Heart right ventricle (tissue), 16 donors: ENCODE measurements at regions not wholly inside any gene's neighbourhood (a gene's known extent, or its start where the extent isn't known, plus 50 kb on each side); places are given as distances from the start of the nearest gene placed in this dataset.
A peak's percentile ranks its signal among the peaks of the same experiment; 100 is the strongest.

Experiments
- ATAC-seq, 8 donors: fragments of 200-7000 bp; cut with Tn5 transposase; one replicate each; pipeline ENCODE4 v1.9.1; 2020; ENCODE audit warnings: mild to moderate bottlenecking in 8 of 8, moderate library complexity in 8 of 8, moderate number of reproducible peaks in 1 of 8
- DNase-seq, 2 donors: peaks; one replicate each; pipeline ENCODE4 v3.0.0-alpha.2; 2020
- H3K27ac ChIP-seq, 10 donors: fragments of 200-600 bp; sonication (generic) in 2 of 10; one replicate each; pipeline versions ENCODE4 v1.5.0 to v1.8.0; 2020 to 2022; ENCODE audit warnings: mild to moderate bottlenecking in 3 of 10
- H3K27me3 ChIP-seq, 7 donors: fragments of 200-600 bp; one replicate each; pipeline ENCODE4 v1.8.0; 2021 to 2022; ENCODE audit warnings: mild to moderate bottlenecking in 2 of 7
- H3K36me3 ChIP-seq, 9 donors: fragments of 200-600 bp; sonication (generic) in 1 of 9; one replicate each; pipeline versions ENCODE4 v1.5.0 to v1.8.0; 2020 to 2022; ENCODE audit warnings: mild to moderate bottlenecking in 2 of 9
- H3K4me1 ChIP-seq, 9 donors: fragments of 200-600 bp; sonication (generic) in 1 of 9; one replicate each; pipeline versions ENCODE4 v1.5.0 to v1.8.0; 2020 to 2022; ENCODE audit warnings: mild to moderate bottlenecking in 4 of 9
- H3K4me3 ChIP-seq, 10 donors: fragments of 200-600 bp; sonication (generic) in 2 of 10; one replicate each; pipeline versions ENCODE4 v1.5.0 to v1.8.0; 2020 to 2022; ENCODE audit warnings: mild to moderate bottlenecking in 7 of 10, moderate library complexity in 2 of 10
- H3K9me3 ChIP-seq, 11 donors: fragments of 200-600 bp in 10 of 11; sonication (generic) in 2 of 11; one replicate each; pipeline versions ENCODE4 v1.5.0 to v1.8.0; 2013 to 2022; ENCODE audit warnings: mild to moderate bottlenecking in 2 of 11, control low read depth in 1 of 11, moderate library complexity in 1 of 11
- WGBS, 2 donors: extraction: QIAGEN DNeasy Blood & Tissue Kit; methylation state at CpG; one replicate each; pipeline ENCODE4 v1.1.7; 2013; ENCODE audit warnings: inconsistent platforms in 1 of 2; 5-methylcytosine and 5-hydroxymethylcytosine counted together
- intact Hi-C, 10 donors: fragments of 100-400 bp; cut with DNase I; formaldehyde crosslinking; loops; one replicate each; pipeline versions ENCODE4 v1.11.1 to v1.14.2; 2022
- TF ChIP-seq, protein P1 (sequence below), 9 donors: fragments of 200-600 bp; sonication (generic) in 2 of 9; IDR thresholded peaks; one replicate each; pipeline versions ENCODE4 v1.5.0 to v1.8.0; 2021 to 2022; ENCODE audit warnings: antibody characterized with exemption in 9 of 9, mild to moderate bottlenecking in 5 of 9, moderate library complexity in 1 of 9
- donor health status: Arrhythmogenic right ventricular cardiomyopathy.
- donor health status: ischemic (EF 13 %, LVEDD 7.1; RV severe dilation, severe dysfunction).
- donor health status: healthy with polysubstance abuse.
- donor health status: DM: no; HTN: yes; CAD: no.
- donor health status: DM: no; HTN: no; CAD: no.
- donor health status: ischemic (EF 25% LVEDD 6.9; RV normal size, moderate dysfunction).
- donor health status: ischemic (EF 25% LVEDD 5.7; RV mildly dilated, moderate dysfunction).
- donor health status: healthy.
- donor health status: DM: yes; HTN: yes; CAD: no.
- donor health status: Ischemic cardiomyopathy.
- donor health status: ischemic (EF 35%, LVEDD 5.7; RV mildly dilated, moderate dysfunction).
- donor health status: nonischemic (EF 11% LVEDD 7.7; RV severe dilation, severe dysfunction).
- donor health status: DM: yes; HTN: yes; CAD: no.
- donor health status: PGD.
- donor health status: ischemic (EF 29% LVEDD 5.4; RV normal size, mild dysfunction).
- donor health status: nonischemic (EF 23%, LVEDD 6.1; RV moderate dilation, normal function).

DNA sequence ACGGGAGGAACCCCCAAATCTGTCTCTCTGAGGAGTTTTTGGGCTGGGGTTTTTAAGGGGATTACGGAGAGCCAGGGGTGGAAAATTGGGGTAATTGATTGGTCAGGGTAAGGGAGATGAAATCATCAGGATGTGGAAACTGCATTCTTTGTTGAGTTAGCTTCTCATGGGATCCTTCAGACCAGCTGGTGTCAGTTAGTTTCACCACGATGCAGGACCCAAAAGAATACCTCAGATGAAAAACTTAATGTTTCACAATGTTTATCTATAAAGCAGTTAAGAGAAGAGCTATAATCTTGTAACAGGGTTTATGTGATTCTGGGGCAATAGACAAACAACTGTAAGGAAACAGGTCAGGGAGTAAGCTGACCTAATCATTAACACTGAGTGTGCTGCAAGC, 230.8 kb downstream of the POU4F1 start:
- intact Hi-C loops, result no loop called here
- no peak overlapping the region for H3K4me3 ChIP-seq
- no peak for DNase-seq
- ATAC-seq, result peak in 5 of 8 donors; percentile 40 to 84 (median 54)
- no peak overlapping the region for H3K27ac ChIP-seq
- TF ChIP-seq, protein P1, sequence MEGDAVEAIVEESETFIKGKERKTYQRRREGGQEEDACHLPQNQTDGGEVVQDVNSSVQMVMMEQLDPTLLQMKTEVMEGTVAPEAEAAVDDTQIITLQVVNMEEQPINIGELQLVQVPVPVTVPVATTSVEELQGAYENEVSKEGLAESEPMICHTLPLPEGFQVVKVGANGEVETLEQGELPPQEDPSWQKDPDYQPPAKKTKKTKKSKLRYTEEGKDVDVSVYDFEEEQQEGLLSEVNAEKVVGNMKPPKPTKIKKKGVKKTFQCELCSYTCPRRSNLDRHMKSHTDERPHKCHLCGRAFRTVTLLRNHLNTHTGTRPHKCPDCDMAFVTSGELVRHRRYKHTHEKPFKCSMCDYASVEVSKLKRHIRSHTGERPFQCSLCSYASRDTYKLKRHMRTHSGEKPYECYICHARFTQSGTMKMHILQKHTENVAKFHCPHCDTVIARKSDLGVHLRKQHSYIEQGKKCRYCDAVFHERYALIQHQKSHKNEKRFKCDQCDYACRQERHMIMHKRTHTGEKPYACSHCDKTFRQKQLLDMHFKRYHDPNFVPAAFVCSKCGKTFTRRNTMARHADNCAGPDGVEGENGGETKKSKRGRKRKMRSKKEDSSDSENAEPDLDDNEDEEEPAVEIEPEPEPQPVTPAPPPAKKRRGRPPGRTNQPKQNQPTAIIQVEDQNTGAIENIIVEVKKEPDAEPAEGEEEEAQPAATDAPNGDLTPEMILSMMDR (IDR thresholded peaks at IDR 0.05), result no peak
- no peaks in the 10 kb centered on the region for H3K36me3 ChIP-seq
- WGBS, 2 donors, result 41 to 55% methylated on average over 3 of the region's 3 CpGs
- H3K9me3 ChIP-seq, result no peaks in the 10 kb centered on the region
- H3K4me1 ChIP-seq, result no peaks in the 10 kb centered on the region
- H3K27me3 ChIP-seq, result no peaks in the 10 kb centered on the region

DNA sequence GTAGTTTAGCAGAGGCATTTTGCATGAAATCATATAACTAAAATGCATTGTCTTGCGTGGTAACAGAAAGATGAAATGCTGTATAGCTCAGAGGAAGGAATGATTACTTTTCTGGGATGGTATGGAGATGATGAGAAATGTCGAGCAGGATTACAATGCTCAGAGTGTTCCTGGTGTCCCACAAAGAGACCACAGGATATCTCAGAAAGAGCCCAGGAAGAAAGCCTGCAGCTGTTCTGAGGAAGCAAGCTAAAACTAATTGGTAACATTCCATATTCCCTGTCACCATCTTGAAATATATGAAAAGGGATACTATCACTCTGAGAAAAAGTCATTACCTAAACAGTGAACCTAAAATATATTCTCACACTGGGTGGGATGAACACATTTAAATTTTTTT, 233.1 kb downstream of the POU4F1 start:
- ATAC-seq (no peak), DNase-seq (no peak)
- Histone ChIP-seq H3K9me3 (no peaks in the 10 kb centered on the region), H3K4me1 (no peaks in the 10 kb centered on the region), H3K4me3 (no peak overlapping the region), H3K27me3 (no peaks in the 10 kb centered on the region), H3K27ac (no peak overlapping the region), H3K36me3 (no peaks in the 10 kb centered on the region)
- intact Hi-C loops, result no loop called here
- TF ChIP-seq, protein P1 (IDR thresholded peaks at IDR 0.05), result no peak
- 62 to 70% methylated on average over 2 of the region's 2 CpGs for WGBS, 2 donors

DNA sequence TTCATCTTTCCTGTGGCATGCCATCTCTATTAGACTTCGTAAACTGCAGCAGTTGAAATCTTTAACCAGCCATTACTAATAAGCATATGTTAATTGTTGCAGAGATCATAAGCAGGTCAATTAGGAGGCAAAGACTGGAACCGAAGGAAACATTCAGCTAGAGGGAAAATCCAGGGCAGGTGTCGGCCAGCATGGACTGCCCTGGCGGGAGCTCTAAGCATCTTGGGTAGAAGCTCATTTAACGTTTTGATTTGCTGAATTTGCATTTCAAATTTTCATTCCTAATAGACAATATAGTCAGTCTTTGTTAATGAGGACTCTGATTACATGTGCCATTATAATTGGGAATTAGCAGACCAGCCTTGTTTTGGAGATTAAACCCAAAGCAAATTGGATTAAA, 238.6 kb downstream of the POU4F1 start:
- intact Hi-C loops, result no loop called here
- Histone ChIP-seq H3K27ac (no peak overlapping the region), H3K9me3 (no peaks in the 10 kb centered on the region), H3K4me1 (no peaks in the 10 kb centered on the region), H3K4me3 (no peak overlapping the region), H3K36me3 (no peaks in the 10 kb centered on the region), H3K27me3 (no peaks in the 10 kb centered on the region)
- 70 to 71% methylated on average over 5 of the region's 5 CpGs for WGBS, 2 donors
- DNase-seq, result no peak
- ATAC-seq, result no peak
- TF ChIP-seq, protein P1 (IDR thresholded peaks at IDR 0.05), result no peak

DNA sequence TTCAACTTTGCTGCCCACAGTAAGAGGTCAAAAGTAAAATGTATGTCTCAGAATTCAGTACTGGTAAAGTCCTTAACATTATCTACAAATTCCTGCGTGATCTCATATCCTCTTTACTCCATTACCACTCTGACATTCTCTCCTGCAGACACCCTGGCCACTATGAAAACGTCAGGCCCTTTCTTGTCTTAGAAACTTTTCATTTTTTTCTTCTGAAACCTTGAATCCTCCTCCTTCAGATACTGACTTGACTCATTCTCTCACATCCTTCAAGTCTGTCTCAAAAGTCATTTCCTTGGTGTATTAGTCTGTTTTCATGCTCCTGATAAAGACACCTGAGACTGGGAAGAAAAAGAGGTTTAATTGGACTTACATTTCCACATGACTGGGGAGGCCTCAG, 262.3 kb downstream of the POU4F1 start:
- Histone ChIP-seq H3K27me3 (no peaks in the 10 kb centered on the region), H3K27ac (no peak overlapping the region), H3K4me3 (no peak overlapping the region), H3K36me3 (no peaks in the 10 kb centered on the region), H3K9me3 (no peaks in the 10 kb centered on the region), H3K4me1 (no peaks in the 10 kb centered on the region)
- DNase-seq, result no peak
- no peak for ATAC-seq
- intact Hi-C loops, result no loop called here
- TF ChIP-seq, protein P1 (IDR thresholded peaks at IDR 0.05), result no peak
- 33 to 40% methylated on average over 2 of the region's 2 CpGs for WGBS, 2 donors

DNA sequence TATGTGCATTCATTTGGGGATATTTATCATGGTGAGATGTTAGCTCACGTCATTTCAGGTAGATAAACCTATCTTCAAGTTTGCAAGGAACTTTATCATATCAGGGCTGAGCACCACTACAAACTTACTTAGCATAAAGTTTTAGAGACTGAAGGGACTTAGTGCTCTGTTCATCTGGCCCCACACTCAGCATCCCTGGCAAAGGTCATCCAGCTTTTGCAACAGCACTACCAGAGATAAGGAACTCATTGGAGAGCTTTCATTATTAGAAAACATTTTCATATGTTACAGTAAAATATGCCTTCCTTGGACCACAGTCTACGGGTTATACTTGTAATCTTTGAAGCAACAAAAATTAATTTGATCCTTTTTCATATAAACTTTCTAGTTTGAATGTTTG, 263.4 kb downstream of the POU4F1 start:
- Histone ChIP-seq H3K9me3 (no peaks in the 10 kb centered on the region), H3K27ac (no peak overlapping the region), H3K4me1 (no peaks in the 10 kb centered on the region), H3K4me3 (no peak overlapping the region), H3K27me3 (no peaks in the 10 kb centered on the region), H3K36me3 (no peaks in the 10 kb centered on the region)
- 46 to 47% methylated on average over 2 of the region's 2 CpGs for WGBS, 2 donors
- DNase-seq (no peak), ATAC-seq (no peak)
- intact Hi-C loops, result no loop called here
- TF ChIP-seq, protein P1 (IDR thresholded peaks at IDR 0.05), result no peak
